ENCODE measurements at regions not wholly inside any gene's neighbourhood (a gene's known extent, or its start where the extent isn't known, plus 50 kb on each side); places are given as distances from the start of the nearest gene placed in this dataset.

GRCh38 chr1:99086057-99086456, 81.4 kb upstream of the PLPPR5 start:
- Mint-ChIP-seq H3K4me1 (ENCODE audit: low read depth) (no peaks in the 10 kb centered on the region), H3K36me3 (ENCODE audit: low read depth) (no peaks in the 10 kb centered on the region), H3K4me3 (ENCODE audit: unreplicated experiment) (no peak overlapping the region), H3K27me3 (ENCODE audit: low read depth) (peaks cover 12% of the 10 kb centered on the region), H3K27ac (ENCODE audit: unreplicated experiment) (no peak overlapping the region), H3K9me3 (ENCODE audit: low read depth) (peaks cover 5% of the 10 kb centered on the region)
- DNase-seq (ENCODE audit: low spot score), result no peak
- TF ChIP-seq CTCF (IDR thresholded peaks at IDR 0.05), result no peak

DNA sequence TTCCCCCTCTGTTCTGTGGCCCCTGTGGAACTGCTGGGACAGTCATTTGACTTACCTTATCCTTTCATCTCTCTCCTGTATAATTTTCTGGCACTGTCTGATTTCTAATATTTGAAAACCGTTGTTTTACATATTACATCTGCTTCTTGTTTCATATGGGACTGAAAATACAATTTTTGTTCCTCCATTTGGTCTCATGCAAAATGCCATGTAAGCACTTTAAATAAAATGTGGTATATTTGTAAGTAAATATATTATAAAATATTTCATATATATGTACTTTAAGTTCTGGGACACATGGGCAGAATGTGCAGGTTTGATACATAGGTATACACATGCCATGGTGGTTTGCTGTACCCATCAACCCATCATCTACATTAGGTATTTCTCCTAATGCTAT, 93.9 kb upstream of the PLPPR5 start:
- H3K9me3 Mint-ChIP-seq (ENCODE audit: low read depth), result peaks cover 23% of the 10 kb centered on the region
- no peaks in the 10 kb centered on the region for H3K27me3 Mint-ChIP-seq (ENCODE audit: low read depth)
- no peak for DNase-seq (ENCODE audit: low spot score)
- no peak overlapping the region for H3K27ac Mint-ChIP-seq (ENCODE audit: unreplicated experiment)
- no peak for TF ChIP-seq CTCF (IDR thresholded peaks at IDR 0.05)
- no peak overlapping the region for H3K4me3 Mint-ChIP-seq (ENCODE audit: unreplicated experiment)
- no peaks in the 10 kb centered on the region for H3K36me3 Mint-ChIP-seq (ENCODE audit: low read depth)
- no peaks in the 10 kb centered on the region for H3K4me1 Mint-ChIP-seq (ENCODE audit: low read depth)

DNA sequence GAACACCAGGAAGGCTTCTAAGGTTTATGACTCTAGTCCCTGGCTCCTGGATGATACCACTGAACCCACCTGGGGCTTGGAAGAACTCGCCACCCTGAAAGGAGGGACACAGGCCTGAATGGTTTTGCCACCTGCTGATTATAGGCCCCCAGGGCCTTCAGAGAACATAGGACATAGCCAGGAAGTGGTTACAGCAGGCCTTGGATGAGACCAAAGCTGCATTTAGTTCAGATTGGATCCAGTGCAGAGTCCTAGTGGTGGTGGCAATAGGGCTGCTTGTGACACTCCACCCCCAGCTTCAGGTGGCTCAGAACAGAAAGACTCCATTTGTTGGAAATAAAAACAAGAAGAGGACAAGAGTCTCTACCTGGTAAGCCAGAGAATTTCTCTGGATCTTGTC, 101.6 kb upstream of the PLPPR5 start:
- H3K4me1 Mint-ChIP-seq (ENCODE audit: low read depth), result no peaks in the 10 kb centered on the region
- no peak overlapping the region for H3K4me3 Mint-ChIP-seq (ENCODE audit: unreplicated experiment)
- no peaks in the 10 kb centered on the region for H3K36me3 Mint-ChIP-seq (ENCODE audit: low read depth)
- peak; percentile 24 for DNase-seq (ENCODE audit: low spot score)
- no peaks in the 10 kb centered on the region for H3K9me3 Mint-ChIP-seq (ENCODE audit: low read depth)
- peaks cover 8% of the 10 kb centered on the region for H3K27me3 Mint-ChIP-seq (ENCODE audit: low read depth)
- TF ChIP-seq CTCF (IDR thresholded peaks at IDR 0.05), result no peak
- H3K27ac Mint-ChIP-seq (ENCODE audit: unreplicated experiment), result no peak overlapping the region

- peaks cover 8% of the 10 kb centered on the region for H3K27me3 Mint-ChIP-seq (ENCODE audit: low read depth)
- no peak overlapping the region for H3K4me3 Mint-ChIP-seq (ENCODE audit: unreplicated experiment)
- DNase-seq (ENCODE audit: low spot score), result no peak
- H3K36me3 Mint-ChIP-seq (ENCODE audit: low read depth), result no peaks in the 10 kb centered on the region
- no peak overlapping the region for H3K27ac Mint-ChIP-seq (ENCODE audit: unreplicated experiment)
- H3K9me3 Mint-ChIP-seq (ENCODE audit: low read depth), result no peaks in the 10 kb centered on the region
- TF ChIP-seq CTCF (IDR thresholded peaks at IDR 0.05), result no peak
- H3K4me1 Mint-ChIP-seq (ENCODE audit: low read depth), result no peaks in the 10 kb centered on the region
Observed at GRCh38 chr1:99107680-99108079, 103.0 kb upstream of the PLPPR5 start.

DNA sequence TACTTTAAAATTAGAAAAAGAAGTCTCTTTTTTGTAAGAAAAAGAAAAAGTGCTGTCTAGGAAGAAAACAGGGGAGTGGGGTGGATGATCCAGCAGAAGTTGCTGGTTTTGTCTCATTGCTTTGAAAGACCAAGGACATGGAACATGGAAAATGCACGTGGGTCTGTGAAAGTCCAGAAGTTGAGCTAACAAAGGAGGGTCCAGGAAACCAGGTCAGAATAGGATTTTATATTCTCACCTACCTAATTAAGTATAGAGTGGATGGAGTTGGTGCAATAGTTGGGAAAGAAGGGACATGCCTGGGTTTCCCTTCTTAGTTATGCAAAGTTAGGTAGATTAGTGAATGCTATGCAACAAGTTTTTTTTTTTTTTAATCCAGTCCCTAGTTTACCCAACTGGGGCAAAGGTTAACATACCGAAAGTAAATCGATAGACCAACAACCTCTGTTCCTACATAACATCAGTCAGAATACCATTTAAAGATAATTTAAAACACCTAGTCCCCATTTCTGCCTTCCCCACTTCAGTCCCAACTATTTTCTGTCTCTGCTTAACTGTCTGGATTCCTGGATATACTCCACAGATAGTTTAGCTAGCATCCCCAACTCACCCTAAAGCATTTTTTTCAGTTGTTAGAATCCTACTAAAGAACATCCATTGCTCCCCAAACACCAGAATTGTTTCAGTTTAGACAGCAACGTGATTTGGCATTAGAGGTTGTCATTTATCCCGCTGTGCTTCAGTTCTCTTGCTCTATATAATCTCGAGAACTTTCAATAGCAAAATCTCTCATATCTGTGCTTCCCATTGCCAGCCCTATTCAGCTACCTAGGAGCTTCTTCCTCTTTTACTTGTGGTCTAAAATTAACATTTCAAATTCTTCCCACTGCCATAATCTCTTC, 105.7 kb upstream of the PLPPR5 start:
- H3K27me3 Mint-ChIP-seq (ENCODE audit: low read depth), result peaks cover 12% of the 10 kb centered on the region
- H3K27ac Mint-ChIP-seq (ENCODE audit: unreplicated experiment), result no peak overlapping the region
- no peak overlapping the region for H3K4me3 Mint-ChIP-seq (ENCODE audit: unreplicated experiment)
- H3K9me3 Mint-ChIP-seq (ENCODE audit: low read depth), result no peaks in the 10 kb centered on the region
- TF ChIP-seq CTCF (IDR thresholded peaks at IDR 0.05), result no peak
- no peak for DNase-seq (ENCODE audit: low spot score)
- no peaks in the 10 kb centered on the region for H3K36me3 Mint-ChIP-seq (ENCODE audit: low read depth)
- no peaks in the 10 kb centered on the region for H3K4me1 Mint-ChIP-seq (ENCODE audit: low read depth)

Data from chondrocyte (in vitro differentiated cells).